GM13977 (cell line): ENCODE measurements at regions not wholly inside any gene's neighbourhood (a gene's known extent, or its start where the extent isn't known, plus 50 kb on each side); places are given as distances from the start of the nearest gene placed in this dataset.

ENCODE experiments used
- DNase-seq: peaks from one replicate; pipeline ENCODE4 v3.0.0; 2012; ENCODE audit warnings: low spot score
- in situ Hi-C: fragments of 300-500 bp; cut with MboI; formaldehyde crosslinking; loops from one replicate; pipeline ENCODE4 v1.12.0; 2022; ENCODE audit warnings: low sequenced_read_pairs, low pct_unique_long_range_greater_than_20kb, mixed read lengths, inconsistent platforms; ENCODE audit not compliant: unreplicated experiment
- TF ChIP-seq, protein P1 (sequence below): IDR thresholded peaks from 2 replicates; pipeline ENCODE4 v1.5.1; 2012; ENCODE audit warnings: mild to moderate bottlenecking, control low read depth; ENCODE audit not compliant: insufficient read depth; ENCODE audit errors: extremely low read depth, missing control alignments

DNA sequence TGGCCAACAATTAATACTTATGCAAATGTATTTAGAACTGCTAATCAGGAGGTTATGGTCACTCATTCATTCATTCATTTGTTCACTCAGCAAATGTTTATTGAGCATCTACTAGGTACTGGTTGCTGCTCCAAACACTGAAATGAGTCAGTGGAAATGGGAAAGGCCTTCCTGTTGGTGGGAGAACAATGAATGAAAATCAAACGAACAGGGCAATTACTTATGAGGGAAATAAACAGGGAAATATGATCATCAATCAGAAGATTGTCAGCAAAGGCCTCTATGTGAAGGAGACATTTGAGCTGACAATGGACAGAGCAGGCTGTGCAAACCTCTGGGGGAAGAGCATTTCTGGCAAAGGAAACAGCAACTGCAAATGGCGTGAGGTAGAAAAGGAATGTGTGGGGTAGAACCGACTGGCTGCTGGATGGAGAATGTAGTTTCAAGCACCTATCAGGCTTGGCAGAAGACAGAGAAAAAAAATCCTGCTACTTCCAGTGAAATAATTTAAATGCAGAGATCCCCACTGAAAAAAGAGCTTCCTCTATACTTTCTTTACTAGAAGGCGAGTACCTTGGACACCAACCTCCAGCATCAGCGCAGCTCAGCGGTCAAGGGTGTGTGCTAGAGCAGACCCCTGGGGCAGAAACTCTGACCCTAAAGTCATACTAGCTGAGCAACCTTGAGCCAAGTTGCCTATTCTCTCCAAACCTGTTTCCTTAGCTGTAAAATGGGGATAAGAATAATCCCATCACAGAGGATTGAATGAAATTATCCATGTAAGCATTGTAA lies 108.8 kb upstream of the EEPD1 start:
- TF ChIP-seq, protein P1, sequence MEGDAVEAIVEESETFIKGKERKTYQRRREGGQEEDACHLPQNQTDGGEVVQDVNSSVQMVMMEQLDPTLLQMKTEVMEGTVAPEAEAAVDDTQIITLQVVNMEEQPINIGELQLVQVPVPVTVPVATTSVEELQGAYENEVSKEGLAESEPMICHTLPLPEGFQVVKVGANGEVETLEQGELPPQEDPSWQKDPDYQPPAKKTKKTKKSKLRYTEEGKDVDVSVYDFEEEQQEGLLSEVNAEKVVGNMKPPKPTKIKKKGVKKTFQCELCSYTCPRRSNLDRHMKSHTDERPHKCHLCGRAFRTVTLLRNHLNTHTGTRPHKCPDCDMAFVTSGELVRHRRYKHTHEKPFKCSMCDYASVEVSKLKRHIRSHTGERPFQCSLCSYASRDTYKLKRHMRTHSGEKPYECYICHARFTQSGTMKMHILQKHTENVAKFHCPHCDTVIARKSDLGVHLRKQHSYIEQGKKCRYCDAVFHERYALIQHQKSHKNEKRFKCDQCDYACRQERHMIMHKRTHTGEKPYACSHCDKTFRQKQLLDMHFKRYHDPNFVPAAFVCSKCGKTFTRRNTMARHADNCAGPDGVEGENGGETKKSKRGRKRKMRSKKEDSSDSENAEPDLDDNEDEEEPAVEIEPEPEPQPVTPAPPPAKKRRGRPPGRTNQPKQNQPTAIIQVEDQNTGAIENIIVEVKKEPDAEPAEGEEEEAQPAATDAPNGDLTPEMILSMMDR = no peak
- DNase-seq = no peak
- in situ Hi-C loops = no loop called here

DNA sequence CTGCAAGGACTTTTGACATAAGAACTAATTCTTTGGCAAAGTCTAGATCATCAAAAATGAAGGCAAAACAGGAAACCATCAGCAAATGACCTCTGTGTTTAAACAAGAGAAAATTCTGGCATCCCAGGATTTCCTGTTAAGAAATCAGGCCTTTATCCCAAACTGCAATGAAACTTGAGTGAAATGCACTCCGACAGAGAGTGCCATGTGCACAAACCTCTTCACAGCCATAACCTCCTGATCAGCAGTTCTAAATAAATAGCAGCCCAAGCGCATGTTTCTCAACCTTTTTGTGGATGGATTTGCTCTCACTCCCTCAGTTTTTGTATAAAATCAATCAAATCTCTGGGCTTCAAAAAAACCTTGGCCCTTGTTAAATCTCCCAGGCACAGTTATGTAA lies 107.7 kb upstream of the EEPD1 start:
- DNase-seq = no peak
- in situ Hi-C loops = no loop called here
- TF ChIP-seq, protein P1 = no peak

DNA sequence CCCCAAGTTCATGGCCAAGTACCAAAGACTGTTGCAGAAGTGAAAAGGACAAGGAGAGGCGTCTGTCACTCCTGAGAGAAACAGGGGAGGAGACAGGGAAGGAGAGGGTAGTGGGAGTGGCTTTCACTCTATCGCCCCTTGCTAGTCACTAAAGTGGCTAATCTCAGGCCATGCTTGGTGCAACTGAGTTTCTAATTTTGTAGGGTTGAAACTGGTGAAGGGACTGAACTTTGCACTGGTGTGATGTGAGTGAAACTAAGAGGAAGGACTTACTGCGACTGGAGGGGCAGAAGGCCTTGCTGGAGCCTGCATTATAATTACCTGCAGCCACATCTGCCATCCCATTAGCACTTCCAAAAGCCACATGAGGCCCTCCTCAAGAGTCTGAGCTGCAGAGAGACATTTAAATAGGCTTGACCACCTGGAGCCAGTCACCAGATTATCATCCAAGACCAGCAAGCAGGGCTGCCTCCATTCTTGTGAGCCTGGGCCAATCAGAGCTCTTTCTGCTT lies 107.2 kb upstream of the EEPD1 start:
- in situ Hi-C loops = no loop called here
- TF ChIP-seq, protein P1 = no peak
- DNase-seq = no peak

DNA sequence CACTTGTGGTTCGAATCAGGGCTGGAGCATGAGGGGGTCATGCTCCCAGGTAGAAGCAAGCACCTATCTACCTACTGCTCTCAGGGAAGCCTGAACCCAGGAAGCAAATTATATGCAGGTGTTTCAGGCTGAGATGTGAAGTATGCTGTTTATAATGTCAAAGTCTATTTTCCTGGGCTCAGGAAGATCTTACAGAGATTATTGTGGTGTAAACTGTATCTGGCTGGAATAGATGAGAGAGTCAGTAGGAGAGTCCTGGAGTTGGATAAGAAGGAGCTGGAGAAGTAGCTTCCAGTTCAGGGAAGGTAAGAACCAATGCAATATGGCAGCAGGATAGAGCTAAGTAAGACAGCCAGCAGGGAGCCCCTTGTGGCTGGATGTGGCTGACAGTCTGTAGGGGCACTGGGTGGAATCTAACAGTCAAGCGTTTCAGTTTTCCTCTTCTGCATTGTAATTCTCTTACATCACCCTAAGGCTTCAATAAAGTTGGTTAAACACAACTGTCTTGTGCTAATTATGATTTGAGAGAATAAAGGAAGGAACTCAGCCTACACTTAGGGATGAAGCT lies 105.9 kb upstream of the EEPD1 start:
- in situ Hi-C loops = no loop called here
- TF ChIP-seq, protein P1 = no peak
- no peak for DNase-seq

DNA sequence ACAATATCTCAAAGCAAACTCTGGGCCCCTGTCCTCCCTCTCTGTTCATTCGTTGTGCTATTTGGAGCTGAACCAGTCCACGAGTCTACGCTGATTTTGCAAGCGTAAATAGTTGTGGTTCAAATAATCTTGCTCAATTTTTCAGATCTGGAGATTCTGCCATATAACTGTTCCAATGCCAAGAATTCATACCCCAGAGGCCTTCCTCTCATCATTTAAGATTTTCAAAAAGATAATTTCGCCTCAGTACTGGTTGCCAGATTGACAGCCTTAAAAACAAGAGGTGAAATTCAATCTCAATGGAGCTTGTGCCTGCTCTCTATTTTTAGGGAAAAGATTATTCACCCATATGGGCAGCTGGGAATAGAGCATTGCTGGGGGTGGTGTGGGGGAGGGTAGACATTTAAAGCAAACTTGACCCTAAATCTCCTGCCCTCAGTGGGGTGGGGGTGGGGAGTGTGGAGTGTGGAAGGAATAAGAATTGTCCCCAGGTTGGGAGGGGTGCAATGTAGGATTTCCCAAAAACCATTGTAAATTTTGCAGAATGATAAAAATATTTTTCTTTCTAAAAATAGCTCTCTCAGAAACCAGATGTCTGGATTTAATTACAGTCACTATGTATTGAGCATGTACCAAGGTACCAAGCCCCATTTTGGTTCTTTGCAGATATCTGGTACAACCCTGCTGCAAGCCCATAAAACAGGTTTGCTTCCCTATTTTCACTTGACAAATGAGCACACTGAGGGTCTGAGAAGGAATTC lies 104.7 kb upstream of the EEPD1 start:
- in situ Hi-C loops = no loop called here
- DNase-seq = no peak
- TF ChIP-seq, protein P1 = no peak

DNA sequence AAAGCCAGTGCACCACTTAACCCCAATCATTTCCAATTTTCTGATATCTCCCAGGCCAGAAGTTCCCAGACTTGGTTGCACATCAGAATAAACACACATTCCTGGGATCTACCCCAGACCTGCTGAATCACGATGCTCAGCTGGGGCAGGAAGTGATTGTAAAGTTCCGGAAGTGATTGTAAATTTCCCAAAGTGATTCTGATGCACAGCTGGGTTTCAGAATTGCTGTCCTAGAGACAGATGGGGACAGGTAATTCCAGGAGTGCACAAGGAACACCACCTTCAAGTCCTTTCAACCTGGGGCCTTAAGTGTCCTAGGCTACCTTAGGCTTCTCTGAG lies 104.2 kb upstream of the EEPD1 start:
- TF ChIP-seq, protein P1 = no peak
- DNase-seq = no peak
- in situ Hi-C loops = no loop called here
